PC-9 (cell line): ENCODE measurements at regions not wholly inside any gene's neighbourhood (a gene's known extent, or its start where the extent isn't known, plus 50 kb on each side); places are given as distances from the start of the nearest gene placed in this dataset.

Experiments used
- BruUV-seq: library from RNA; stranded (reverse); fragments of 400-500 nt; replicated peaks from 2 replicates; lab custom pipeline; 2021; lab: Mats Ljungman, UMichigan
- CTCF ChIA-PET: fragments of 300-600 bp; sonication (Branson Sonifier 250); formaldehyde crosslinking; loops from one replicate; lab custom pipeline; 2022; ENCODE audit warnings: antibody characterized with exemption; lab: Charles Lee
- POLR2A ChIA-PET: fragments of 300-600 bp; sonication (Branson Sonifier 250); formaldehyde crosslinking; loops from one replicate; lab custom pipeline; 2022; ENCODE audit warnings: antibody characterized with exemption; ENCODE audit not compliant: unreplicated experiment; lab: Charles Lee
- DNase-seq, 2 experiments: peaks; one replicate each; pipeline versions ENCODE4 v3.0.0 to v3.0.0-alpha.2; 2015 to 2022; ENCODE audit warnings: mixed read lengths in 1 of 2
- H2AFZ ChIP-seq: fragments of 200-600 bp; sonication (generic); 2 replicates; pipeline ENCODE4 v1.8.1; 2017; ENCODE audit warnings: antibody characterized with exemption
- H3F3A ChIP-seq: fragments of 200-600 bp; sonication (generic); 2 replicates; pipeline ENCODE4 v1.8.1; 2017; ENCODE audit warnings: antibody characterized with exemption, mild to moderate bottlenecking, low read depth; ENCODE audit not compliant: insufficient read depth
- H3K27ac ChIP-seq: fragments of 200-600 bp; sonication (generic); 2 replicates; pipeline ENCODE4 v1.6.1; 2016; ENCODE audit warnings: mixed run types
- H3K27me3 ChIP-seq: fragments of 200-600 bp; sonication (generic); 2 replicates; pipeline ENCODE4 v1.6.1; 2016; ENCODE audit warnings: low read depth, mixed run types; ENCODE audit not compliant: insufficient read depth
- H3K36me3 ChIP-seq: fragments of 200-600 bp; sonication (generic); 2 replicates; pipeline ENCODE4 v1.6.1; 2016; ENCODE audit warnings: low read depth, mixed run types
- H3K4me1 ChIP-seq: fragments of 200-600 bp; sonication (generic); replicated peaks from 2 replicates; pipeline ENCODE4 v1.6.1; 2016; ENCODE audit warnings: mixed run types; ENCODE audit not compliant: insufficient read depth
- H3K4me2 ChIP-seq: fragments of 200-600 bp; sonication (generic); 2 replicates; pipeline ENCODE4 v1.6.1; 2017; ENCODE audit warnings: mixed run types
- H3K4me3 ChIP-seq: fragments of 200-600 bp; sonication (generic); 2 replicates; pipeline ENCODE4 v1.6.1; 2016; ENCODE audit warnings: mixed run types
- H3K79me2 ChIP-seq: fragments of 200-600 bp; sonication (generic); 2 replicates; pipeline ENCODE4 v1.6.1; 2017; ENCODE audit warnings: low read depth, mixed run types
- H3K9me2 ChIP-seq: fragments of 200-600 bp; sonication (generic); 2 replicates; pipeline ENCODE4 v1.8.1; 2017; ENCODE audit warnings: mild to moderate bottlenecking; ENCODE audit not compliant: insufficient read depth
- H3K9me3 ChIP-seq: fragments of 200-600 bp; sonication (generic); 2 replicates; pipeline ENCODE4 v1.8.1; 2016; ENCODE audit warnings: low read depth; ENCODE audit not compliant: insufficient read depth
- H4K20me1 ChIP-seq: fragments of 200-600 bp; sonication (generic); 2 replicates; pipeline ENCODE4 v1.8.1; 2017; ENCODE audit not compliant: insufficient read depth
- EZH2 ChIP-seq: fragments of 200-600 bp; sonication (generic); IDR thresholded peaks from 2 replicates; pipeline ENCODE4 v1.8.0; 2017; ENCODE audit warnings: antibody characterized with exemption, low read depth
- intact Hi-C: fragments of 100-400 bp; cut with micrococcal nuclease; formaldehyde crosslinking; loops from one replicate; pipeline ENCODE4 v1.10.0; 2022; ENCODE audit not compliant: unreplicated experiment
- TF ChIP-seq, protein P1 (sequence below): fragments of 200-600 bp; sonication (generic); conservative IDR thresholded peaks from 2 replicates; pipeline ENCODE4 v1.6.1; 2017; ENCODE audit warnings: mixed run types, antibody characterized with exemption, mild to moderate bottlenecking, moderate library complexity

DNA sequence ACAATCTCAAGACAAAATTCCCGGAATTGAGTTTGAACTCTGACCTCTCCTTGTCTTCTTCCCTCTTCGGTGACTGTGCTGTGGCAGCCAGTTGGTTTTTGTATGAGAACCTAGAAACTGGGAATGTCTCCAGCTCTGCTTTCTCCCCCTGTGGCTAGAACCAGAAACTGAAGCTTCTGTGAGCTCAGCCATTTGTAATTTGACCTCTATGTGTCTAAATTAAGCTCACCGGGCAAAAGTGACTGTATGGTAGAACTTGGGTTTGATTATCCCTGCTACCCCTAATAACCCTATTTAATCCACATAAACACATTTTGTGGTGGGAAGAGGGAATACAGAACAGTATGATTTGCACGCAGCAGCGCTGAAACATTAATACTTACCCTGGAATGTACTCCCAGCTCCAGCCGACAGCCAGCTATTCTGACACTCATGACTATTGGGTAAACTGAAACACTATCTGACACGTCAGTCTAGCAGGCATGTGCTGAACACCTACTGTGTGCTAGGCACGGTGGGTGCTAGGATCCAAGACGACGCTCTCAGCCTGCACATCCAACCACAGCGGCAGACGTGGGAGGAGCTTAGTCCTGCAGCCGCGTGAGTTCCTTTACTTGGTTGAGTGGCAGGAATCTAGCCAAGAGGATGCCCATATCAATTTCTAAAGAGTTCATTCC lies 324.8 kb downstream of the SFMBT2 start:
- no peak overlapping the region for H2AFZ ChIP-seq
- CTCF ChIA-PET = no interaction called here

DNA sequence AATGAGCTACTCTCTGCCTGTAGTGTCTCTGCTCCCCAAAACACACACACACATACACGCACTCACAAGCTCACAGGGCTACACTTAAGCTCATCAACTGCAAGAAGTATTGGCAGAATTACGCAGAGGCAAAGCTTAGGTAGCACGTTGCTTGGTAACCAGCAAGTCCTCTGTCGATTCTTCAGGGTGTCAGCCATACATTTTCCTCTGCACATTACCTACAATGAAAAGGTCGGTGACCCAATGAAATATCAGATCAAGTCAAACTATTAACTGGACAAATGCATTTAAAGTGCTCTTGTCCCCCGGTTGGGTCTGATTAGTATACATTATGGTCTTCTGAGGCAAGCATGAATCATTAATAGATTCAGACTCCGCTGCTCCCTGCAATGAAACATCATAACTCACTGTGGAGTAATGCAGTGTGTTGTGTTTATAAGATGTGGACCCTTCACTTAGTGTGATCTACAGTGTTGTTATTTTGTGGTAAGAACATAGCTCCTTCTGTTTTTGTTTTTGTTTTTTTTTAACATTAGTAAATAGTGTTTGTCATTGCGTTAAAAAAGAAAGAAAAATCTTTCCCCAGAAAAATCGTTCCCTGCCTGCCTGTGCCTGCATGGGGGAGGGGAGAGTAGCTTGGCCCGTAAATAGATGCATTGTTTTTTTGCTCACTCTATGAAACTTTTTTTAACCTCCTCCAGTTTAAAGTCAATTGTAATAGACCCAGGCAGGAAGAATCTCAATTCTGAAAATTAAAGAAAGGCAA lies 325.5 kb downstream of the SFMBT2 start:
- Histone ChIP-seq H3K36me3 (no peaks in the 10 kb centered on the region), H3K27me3 (peaks cover 19% of the 10 kb centered on the region), H3K79me2 (no peaks in the 10 kb centered on the region), H2AFZ (no peak overlapping the region), H3F3A (no peaks in the 10 kb centered on the region), H3K27ac (no peak overlapping the region), H3K4me1 (no peaks in the 10 kb centered on the region), H3K4me3 (no peak overlapping the region), H4K20me1 (no peaks in the 10 kb centered on the region), H3K9me2 (no peaks in the 10 kb centered on the region), H3K4me2 (no peak overlapping the region), H3K9me3 (no peaks in the 10 kb centered on the region)
- ChIA-PET POLR2A (no interaction called here), CTCF (no interaction called here)
- TF ChIP-seq, protein P1, sequence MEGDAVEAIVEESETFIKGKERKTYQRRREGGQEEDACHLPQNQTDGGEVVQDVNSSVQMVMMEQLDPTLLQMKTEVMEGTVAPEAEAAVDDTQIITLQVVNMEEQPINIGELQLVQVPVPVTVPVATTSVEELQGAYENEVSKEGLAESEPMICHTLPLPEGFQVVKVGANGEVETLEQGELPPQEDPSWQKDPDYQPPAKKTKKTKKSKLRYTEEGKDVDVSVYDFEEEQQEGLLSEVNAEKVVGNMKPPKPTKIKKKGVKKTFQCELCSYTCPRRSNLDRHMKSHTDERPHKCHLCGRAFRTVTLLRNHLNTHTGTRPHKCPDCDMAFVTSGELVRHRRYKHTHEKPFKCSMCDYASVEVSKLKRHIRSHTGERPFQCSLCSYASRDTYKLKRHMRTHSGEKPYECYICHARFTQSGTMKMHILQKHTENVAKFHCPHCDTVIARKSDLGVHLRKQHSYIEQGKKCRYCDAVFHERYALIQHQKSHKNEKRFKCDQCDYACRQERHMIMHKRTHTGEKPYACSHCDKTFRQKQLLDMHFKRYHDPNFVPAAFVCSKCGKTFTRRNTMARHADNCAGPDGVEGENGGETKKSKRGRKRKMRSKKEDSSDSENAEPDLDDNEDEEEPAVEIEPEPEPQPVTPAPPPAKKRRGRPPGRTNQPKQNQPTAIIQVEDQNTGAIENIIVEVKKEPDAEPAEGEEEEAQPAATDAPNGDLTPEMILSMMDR = no peak
- no peak for TF ChIP-seq EZH2
- no TSS peak for BruUV-seq
- DNase-seq = no peak
- intact Hi-C loops = no loop called here

More for the DNA sequence above, 324.8 kb downstream of the SFMBT2 start:
- no peak for DNase-seq
- no peaks in the 10 kb centered on the region for H3K79me2 ChIP-seq
- H3K4me2 ChIP-seq = no peak overlapping the region
- H3F3A ChIP-seq = no peaks in the 10 kb centered on the region
- no peaks in the 10 kb centered on the region for H3K9me2 ChIP-seq
- intact Hi-C loops = no loop called here
- H3K4me1 ChIP-seq = no peaks in the 10 kb centered on the region
- POLR2A ChIA-PET = no interaction called here
- no TSS peak for BruUV-seq
- no peaks in the 10 kb centered on the region for H4K20me1 ChIP-seq
- no peak overlapping the region for H3K27ac ChIP-seq
- H3K9me3 ChIP-seq = no peaks in the 10 kb centered on the region
- H3K27me3 ChIP-seq = peaks cover 19% of the 10 kb centered on the region
- no peak for TF ChIP-seq EZH2
- TF ChIP-seq, protein P1 = no peak
- no peaks in the 10 kb centered on the region for H3K36me3 ChIP-seq
- H3K4me3 ChIP-seq = no peak overlapping the region

DNA sequence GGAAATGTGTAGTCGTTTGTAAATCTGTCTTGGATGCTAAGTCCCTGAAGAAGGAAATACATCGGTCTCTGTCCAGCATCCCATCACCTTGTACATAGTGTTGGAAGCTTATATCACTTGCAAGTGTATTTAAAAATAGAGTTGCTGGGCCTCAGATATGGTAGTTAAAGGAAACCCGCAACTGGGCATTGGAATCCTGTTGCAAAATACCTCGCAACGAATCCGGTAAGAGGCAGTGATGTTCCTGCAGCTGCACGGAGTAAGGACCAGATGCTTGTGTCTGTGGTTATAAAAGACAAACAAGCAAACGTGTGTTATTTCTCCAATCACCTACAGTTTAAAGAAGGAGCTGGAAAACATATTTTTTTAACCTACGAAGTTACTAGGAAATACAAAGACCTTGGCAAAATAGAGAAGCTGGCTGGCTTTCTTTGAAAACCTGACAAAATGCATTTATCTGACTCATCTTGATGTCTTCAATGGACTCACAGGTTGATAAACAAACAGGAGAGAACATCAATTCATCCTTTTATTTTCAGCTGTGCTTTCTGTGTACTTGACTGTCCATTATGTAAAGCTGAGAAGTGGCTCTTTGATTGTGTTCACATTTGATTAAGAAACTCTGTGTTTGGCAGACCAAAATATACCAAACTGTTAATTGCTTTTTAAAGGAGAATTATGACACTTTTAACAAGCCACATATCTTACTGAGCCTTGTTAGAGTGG lies 326.4 kb downstream of the SFMBT2 start:
- H4K20me1 ChIP-seq = no peaks in the 10 kb centered on the region
- H3K27ac ChIP-seq = no peak overlapping the region
- no peak for DNase-seq
- no TSS peak for BruUV-seq
- H3K9me2 ChIP-seq = no peaks in the 10 kb centered on the region
- peaks cover 27% of the 10 kb centered on the region for H3K27me3 ChIP-seq
- CTCF ChIA-PET = no interaction called here
- no peaks in the 10 kb centered on the region for H3F3A ChIP-seq
- no peak overlapping the region for H3K4me3 ChIP-seq
- TF ChIP-seq EZH2 = no peak
- TF ChIP-seq, protein P1 = no peak
- no peaks in the 10 kb centered on the region for H3K4me1 ChIP-seq
- H3K36me3 ChIP-seq = no peaks in the 10 kb centered on the region
- POLR2A ChIA-PET = no interaction called here
- no peaks in the 10 kb centered on the region for H3K9me3 ChIP-seq
- H2AFZ ChIP-seq = no peak overlapping the region
- H3K79me2 ChIP-seq = no peaks in the 10 kb centered on the region
- intact Hi-C loops = no loop called here
- no peak overlapping the region for H3K4me2 ChIP-seq
